HCT116 (cell line): ENCODE measurements at regions not wholly inside any gene's neighbourhood (a gene's known extent, or its start where the extent isn't known, plus 50 kb on each side); places are given as distances from the start of the nearest gene placed in this dataset.

Source experiments
- ATF3 ChIP-seq: IDR thresholded peaks from 2 replicates; pipeline ENCODE4 v1.6.1; 2012
- CEBPB ChIP-seq: IDR thresholded peaks from 2 replicates; pipeline ENCODE4 v1.6.1; 2012; ENCODE audit warnings: low read depth
- EGR1 ChIP-seq: IDR thresholded peaks from 2 replicates; pipeline ENCODE4 v1.6.1; 2012; ENCODE audit warnings: low read depth
- EZH2phosphoT487 ChIP-seq: fragments of 200-600 bp; IDR thresholded peaks from 2 replicates; pipeline ENCODE4 v1.6.1; 2018; ENCODE audit warnings: antibody characterized with exemption, borderline replicate concordance
- POLR2A ChIP-seq: IDR thresholded peaks from 2 replicates; pipeline ENCODE4 v1.7.0; 2011; ENCODE audit warnings: borderline replicate concordance; ENCODE audit not compliant: insufficient read depth, insufficient read length; ENCODE audit errors: extremely low read depth
- POLR2AphosphoS5 ChIP-seq: IDR thresholded peaks from 2 replicates; pipeline ENCODE4 v1.6.1; 2011; ENCODE audit warnings: mild to moderate bottlenecking, low read depth, low read length, moderate library complexity
- YY1 ChIP-seq: IDR thresholded peaks from 2 replicates; pipeline ENCODE4 v1.6.1; 2011; ENCODE audit warnings: low read length, low read depth, moderate library complexity, mild to moderate bottlenecking; ENCODE audit not compliant: insufficient replicate concordance; ENCODE audit errors: extremely low read depth
- TF ChIP-seq, protein P1 (sequence below), 3 experiments: fragments of 200-600 bp in 1 of 3; sonication (generic) in 1 of 3; IDR thresholded peaks in 2 of 3; conservative IDR thresholded peaks in 1 of 3; 2 replicates each; pipeline ENCODE4 v1.5.1; 2012 to 2017; ENCODE audit warnings: low read depth in 2 of 3, low read length in 2 of 3, antibody characterized with exemption in 1 of 3, borderline replicate concordance in 1 of 3, control low read depth in 1 of 3, mild to moderate bottlenecking in 1 of 3, mixed read lengths in 1 of 3, mixed run types in 1 of 3, moderate library complexity in 1 of 3; ENCODE audit not compliant: insufficient read depth in 1 of 3

DNA sequence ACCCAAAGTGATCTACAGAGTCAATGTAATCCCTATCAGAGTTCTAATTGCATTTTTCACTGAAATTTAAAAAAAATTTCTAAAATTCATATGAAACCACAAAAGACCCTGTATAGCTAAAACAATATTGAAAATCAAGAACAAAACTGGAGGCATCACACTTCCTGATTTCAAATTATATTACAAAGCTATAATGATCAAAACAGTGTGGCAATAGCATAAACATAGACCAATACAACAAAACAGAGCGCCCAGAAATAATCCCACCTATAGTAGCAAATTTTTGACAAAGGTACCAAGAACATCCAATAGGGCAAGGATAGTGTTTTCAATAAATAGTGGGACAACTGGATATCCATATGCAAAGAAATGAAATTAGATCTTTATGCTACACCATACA lies 59.4 kb upstream of the PRKG2 start:
- TF ChIP-seq EZH2phosphoT487 (no peak), EGR1 (no peak), ATF3 (no peak), POLR2AphosphoS5 (no peak), POLR2A (no peak), YY1 (no peak), CEBPB (no peak)
- TF ChIP-seq, protein P1, sequence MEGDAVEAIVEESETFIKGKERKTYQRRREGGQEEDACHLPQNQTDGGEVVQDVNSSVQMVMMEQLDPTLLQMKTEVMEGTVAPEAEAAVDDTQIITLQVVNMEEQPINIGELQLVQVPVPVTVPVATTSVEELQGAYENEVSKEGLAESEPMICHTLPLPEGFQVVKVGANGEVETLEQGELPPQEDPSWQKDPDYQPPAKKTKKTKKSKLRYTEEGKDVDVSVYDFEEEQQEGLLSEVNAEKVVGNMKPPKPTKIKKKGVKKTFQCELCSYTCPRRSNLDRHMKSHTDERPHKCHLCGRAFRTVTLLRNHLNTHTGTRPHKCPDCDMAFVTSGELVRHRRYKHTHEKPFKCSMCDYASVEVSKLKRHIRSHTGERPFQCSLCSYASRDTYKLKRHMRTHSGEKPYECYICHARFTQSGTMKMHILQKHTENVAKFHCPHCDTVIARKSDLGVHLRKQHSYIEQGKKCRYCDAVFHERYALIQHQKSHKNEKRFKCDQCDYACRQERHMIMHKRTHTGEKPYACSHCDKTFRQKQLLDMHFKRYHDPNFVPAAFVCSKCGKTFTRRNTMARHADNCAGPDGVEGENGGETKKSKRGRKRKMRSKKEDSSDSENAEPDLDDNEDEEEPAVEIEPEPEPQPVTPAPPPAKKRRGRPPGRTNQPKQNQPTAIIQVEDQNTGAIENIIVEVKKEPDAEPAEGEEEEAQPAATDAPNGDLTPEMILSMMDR (IDR thresholded peaks at IDR 0.05 in 2 of 3, conservative IDR thresholded peaks at IDR 0.05 in 1 of 3; ENCODE audit: borderline replicate concordance in 1 of 3, insufficient read depth in 1 of 3, low read depth in 2 of 3, low read length in 2 of 3), result no peak
